HG02870 (cell line): ENCODE measurements at regions not wholly inside any gene's neighbourhood (a gene's known extent, or its start where the extent isn't known, plus 50 kb on each side); places are given as distances from the start of the nearest gene placed in this dataset.

Source experiments
- ATAC-seq: cut with Tn5 transposase; IDR thresholded peaks from one replicate; pipeline ENCODE4 v1.9.1; 2021; ENCODE audit warnings: mild to moderate bottlenecking, moderate library complexity; ENCODE audit not compliant: unreplicated experiment

DNA sequence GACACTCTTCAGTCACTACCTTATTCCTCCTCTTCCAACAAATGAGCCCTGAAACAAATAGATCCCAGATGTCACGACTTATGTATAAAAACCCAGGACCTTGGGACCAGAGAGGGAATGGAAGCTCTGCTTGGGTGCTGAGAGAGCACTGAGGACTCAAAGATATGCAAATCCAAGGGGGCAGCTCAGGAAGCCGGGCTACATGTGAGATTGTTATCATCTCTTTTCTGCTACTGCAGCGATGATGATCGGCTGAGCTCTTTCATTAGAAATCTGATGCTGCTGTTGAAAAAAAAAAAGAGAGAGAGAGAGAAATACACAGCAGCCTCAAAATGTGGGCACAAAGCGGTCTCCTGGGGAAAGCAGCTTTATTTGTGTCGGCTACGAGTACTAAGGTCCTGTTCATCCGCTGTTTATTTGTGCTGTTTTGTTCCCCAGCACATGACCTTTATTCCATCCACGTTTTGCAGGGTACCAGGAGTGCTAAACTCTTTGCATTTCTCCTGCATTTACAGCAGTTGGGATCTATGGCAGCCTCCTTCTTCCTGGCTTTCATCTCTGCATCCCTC lies 120.2 kb downstream of the TRIM29 start:
- ATAC-seq = no peak

- no peak for ATAC-seq
Measured at GRCh38 chr11:120013325-120014250, 124.3 kb downstream of the TRIM29 start.

DNA sequence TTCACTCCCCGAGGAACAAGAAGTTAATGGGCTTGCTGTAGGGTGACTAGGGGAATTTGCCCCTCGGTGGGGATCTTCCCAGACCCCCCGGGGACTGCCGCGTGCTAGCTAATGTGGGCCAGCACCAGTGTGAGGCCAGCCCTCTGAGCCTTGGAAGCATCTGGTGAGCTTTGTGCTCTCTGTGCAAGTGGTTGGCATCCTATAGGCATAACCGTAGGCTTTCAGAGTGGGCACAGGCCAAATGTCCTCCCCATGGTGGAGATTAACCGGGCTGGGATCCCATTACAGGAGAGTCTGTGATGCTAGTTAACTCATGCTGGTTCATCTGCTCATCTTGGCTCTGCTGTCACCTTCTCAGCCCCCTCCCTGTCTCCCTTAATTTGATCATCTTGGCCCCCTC lies 125.7 kb downstream of the TRIM29 start:
- ATAC-seq = no peak

DNA sequence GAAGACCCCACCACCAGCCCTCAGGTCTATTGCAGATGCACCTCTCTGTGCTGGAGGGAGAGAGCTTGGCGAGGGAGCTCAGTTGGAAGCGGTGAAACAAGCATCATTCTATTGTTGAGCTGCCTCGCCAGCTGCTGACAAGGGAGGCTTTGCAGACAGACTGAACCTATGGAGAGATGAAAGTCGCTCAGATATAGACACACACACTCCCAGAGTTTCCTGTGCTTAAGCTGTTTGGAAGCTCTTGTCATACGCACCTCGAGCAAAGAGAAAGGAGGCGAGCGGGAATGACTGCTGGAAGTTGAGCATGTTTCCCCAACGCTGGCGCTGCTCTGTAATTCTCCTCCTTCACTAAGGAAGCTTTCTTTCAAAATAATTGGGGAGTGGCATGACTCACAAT lies 126.1 kb downstream of the TRIM29 start:
- ATAC-seq = no peak

- ATAC-seq = no peak
Measured at GRCh38 chr11:120010775-120011174, 127.1 kb downstream of the TRIM29 start.

GRCh38 chr11:120009938-120010337 lies 128.0 kb downstream of the TRIM29 start:
- no peak for ATAC-seq

DNA sequence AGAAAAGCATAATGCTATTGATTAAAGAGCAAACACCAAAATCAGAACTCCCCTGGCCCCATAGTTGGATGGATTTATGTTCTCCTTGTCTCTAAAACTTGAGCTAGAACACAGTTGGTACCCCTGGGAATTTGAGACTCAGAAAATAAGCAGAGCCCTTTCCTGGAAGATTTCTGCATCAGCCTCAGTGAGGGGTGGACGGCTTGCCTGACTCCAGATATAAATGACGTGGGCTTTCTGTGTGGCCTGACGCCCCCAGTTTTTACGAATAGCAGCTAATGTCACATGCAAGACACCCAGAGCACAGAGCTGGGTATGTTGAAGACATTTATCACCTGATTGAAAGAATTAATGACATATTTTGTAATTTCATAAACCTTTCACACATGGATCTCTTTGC lies 130.8 kb downstream of the TRIM29 start:
- ATAC-seq = no peak

DNA sequence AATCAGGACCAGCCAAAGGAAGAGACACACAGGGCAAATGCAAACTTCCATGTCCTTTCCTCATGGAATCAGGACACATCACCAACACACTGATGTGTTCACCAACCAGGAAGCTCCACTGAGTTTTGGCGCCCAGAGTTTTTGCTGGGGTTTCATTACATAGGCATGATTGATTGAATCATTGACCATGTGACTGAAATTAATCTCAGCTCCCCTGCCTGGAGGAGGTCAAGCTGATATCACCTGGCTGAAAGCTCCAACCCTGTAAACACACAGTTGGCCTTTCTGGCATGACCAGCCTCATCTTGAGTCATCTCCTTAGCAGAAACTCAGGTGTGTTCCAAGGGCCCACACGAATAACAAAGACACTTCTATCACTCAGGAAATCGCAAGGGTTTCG lies 133.2 kb downstream of the TRIM29 start:
- no peak for ATAC-seq

DNA sequence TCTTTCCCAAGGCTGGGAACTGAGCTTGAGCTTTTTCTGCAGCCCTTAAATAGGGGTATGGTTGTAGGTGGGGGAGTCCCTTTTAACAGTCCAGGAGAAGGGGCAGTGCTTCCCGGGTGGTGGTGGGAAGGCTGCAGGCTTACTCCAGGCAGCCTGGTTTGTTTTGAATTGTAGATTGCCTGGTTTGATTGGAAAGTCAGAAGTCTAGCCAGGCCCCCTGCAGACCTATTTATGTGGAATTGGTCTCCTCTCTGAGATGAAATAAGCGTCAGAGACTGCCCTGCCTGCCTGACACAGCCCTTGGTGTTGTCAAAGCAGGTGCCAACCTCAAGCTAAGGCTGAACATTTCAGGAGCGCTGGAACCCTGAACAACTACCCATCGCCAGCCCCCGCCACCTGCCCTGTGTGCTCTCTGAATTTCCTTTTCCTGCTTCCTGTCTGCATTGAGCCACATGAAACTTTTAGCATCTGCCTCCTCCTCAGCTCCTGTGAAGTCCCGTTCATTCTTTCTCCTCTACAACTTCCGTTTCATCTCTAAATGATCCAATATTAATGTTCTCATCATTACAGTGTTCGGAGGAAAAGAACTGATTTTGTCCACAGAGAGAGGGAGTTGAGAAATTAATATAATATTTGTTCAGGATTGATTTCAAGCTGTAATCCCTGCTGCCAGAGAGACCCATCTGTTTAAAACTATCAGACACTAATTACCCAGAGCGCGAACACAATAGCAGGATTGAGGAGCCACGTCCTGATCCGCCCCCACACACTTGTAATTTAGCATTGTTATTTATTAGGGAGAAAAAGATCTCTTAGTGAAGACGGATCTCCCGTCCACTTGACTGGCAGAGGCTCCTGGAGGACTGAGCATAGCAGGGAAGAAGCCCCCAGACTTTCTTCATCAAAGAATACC lies 136.5 kb downstream of the TRIM29 start:
- no peak for ATAC-seq

DNA sequence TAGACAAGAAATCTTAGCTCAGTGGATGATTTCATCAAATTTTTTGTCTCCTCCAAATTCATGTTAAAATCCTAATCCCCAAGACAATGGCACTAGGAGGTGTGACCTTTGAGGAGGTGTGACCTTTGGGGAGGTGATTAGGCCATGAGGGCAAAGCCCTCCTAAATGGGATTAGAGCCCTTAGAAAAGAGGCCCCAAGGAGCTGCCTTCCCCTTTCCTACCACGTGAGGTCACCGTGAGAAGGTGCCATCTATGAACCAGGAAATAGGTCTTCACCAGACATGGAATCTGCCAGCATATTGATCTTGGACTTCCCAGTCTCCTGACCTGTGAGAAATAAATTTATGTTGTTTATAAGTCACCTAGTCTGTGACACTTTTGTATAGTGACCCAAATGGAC lies 138.7 kb downstream of the TRIM29 start:
- no peak for ATAC-seq

GRCh38 chr11:119996556-119996955 lies 141.4 kb downstream of the TRIM29 start:
- no peak for ATAC-seq

GRCh38 chr11:119995730-119996491 lies 142.0 kb downstream of the TRIM29 start:
- ATAC-seq = no peak

GRCh38 chr11:119993722-119994121 lies 144.2 kb downstream of the TRIM29 start:
- ATAC-seq = no peak

DNA sequence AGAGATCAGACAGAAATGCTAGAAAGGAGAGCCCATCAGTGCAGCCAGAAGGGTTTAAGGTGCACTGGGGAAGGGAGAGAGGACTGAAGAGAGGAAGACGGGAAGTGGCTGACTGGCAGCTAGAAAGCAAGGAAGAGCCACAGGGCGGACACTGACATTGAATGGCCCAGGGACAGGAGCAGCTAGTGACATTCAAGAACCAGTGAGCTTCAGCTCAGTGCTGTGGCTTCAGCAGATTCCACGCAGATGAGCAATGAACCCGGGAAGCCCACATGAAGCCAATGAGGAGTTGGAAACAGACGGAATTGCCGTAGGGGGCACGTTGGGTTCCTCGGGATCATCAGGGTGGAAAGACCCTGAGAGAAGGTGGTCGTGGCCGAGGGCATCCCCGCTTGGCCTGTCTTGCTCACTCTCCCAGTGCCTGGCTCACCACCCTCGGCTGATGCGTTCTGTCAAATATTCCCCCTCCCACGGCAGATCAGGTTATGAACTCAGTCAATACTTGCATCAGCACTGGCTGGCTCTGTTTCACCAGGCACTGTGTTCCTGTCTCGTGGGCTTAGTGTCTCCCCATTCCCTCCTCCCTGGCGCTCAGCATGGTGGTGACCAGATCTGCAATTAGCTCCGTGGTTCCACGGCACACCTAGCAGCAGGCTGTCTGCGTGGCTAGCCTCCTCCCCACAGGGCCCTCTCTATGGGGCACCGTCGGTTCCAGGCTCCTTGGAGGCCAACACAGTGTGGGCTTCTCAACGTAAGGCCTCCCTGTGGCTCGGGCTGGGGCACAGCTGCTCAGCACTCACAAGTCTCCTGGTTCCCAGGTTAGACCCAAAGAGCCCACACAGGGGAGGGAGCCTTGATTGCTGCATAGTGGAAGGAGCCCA lies 145.5 kb downstream of the TRIM29 start:
- ATAC-seq = no peak

GRCh38 chr11:119991669-119992068 lies 146.2 kb downstream of the TRIM29 start:
- no peak for ATAC-seq

DNA sequence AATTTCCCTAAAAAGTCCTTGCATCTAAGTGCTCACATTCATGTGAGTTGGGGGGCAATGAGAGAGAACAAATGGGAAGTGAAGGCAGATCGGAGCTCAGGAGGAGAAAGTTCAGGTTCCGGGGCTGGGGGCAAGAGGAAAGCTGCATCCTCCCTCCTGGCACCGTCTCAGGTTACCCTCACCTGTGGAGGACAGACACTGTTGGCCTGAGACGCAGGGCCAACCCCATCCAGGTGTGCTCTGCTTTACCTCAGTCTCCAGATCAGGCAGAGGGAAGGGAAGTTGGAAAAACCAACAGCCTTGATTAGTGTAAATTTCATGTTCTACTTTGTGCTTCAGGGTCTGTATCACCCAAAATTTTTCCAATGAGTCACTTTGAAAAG lies 146.9 kb downstream of the TRIM29 start:
- no peak for ATAC-seq

DNA sequence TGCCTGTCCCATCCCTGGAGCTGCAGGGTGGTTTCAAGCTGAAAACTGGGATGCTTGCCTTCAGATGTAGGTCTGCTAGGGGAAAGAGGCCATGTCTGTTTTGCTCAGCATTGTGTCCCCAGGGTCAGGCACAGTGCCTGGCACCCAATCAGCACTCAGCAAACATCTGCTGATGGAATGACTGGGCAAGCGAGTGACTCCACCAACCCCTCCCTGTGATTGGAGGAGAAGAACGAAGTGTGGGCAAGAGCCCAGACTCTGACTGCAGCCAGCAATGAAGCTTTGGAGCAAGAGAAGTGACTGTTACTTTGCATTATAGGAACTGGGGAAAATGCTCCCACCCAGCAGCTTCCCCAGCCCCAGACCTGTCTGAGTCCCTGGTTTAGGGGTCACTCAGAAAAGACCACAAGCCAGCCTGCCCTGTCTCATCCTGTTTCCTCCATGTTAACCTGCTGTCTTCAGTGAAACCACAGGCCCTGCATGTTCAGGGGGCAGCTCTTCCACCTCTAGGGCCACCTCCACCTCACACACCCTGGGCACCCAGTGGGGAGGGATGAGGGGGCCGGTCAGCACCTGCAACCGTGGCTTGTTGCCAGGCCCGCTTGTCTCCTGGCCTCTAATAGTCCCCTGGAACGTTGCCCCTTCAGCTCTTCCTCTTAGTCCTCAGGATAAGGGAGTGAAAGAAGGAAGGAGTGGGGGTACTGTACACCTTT lies 147.4 kb downstream of the TRIM29 start:
- no peak for ATAC-seq

GRCh38 chr11:119989159-119989821 lies 148.6 kb downstream of the TRIM29 start:
- no peak for ATAC-seq

GRCh38 chr11:119985551-119985950 lies 152.4 kb downstream of the TRIM29 start:
- ATAC-seq = no peak
